ENCODE measurements at regions not wholly inside any gene's neighbourhood (a gene's known extent, or its start where the extent isn't known, plus 50 kb on each side); places are given as distances from the start of the nearest gene placed in this dataset.

DNA sequence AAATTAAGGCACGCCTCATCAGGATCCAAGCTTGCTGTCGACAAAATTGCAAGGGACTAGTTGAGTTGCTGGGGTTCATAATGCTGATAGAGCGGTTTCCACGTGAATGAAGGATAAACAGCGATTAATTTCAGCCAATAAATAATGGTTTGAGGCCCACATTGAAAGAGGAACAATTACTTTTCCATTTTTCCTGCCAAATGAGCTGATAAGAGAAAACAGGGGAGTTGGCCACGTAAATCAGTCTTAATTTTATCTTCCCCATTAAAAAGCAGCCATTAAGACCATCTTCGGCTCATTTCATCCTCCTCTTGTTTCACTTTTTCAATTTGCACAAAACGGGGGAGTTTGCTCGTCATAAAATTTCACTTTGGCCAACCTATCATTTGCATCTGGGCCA, 235.5 kb upstream of the RRP15 start:
- 71% methylated on average over 9 of the region's 9 CpGs for WGBS (ENCODE audit: low lambda C conversion rate, missing lambda C conversion rate)
- Histone ChIP-seq H3K27me3 (no peaks in the 10 kb centered on the region), H3K4me3 (no peak overlapping the region), H3K9me3 (ENCODE audit: low read depth) (no peaks in the 10 kb centered on the region), H4K20me1 (ENCODE audit: insufficient read depth, poor library complexity, severe bottlenecking) (no peaks in the 10 kb centered on the region), H3K4me1 (ENCODE audit: insufficient read depth) (no peaks in the 10 kb centered on the region), H3K9me2 (replicated peaks; ENCODE audit: insufficient read depth) (no peaks in the 10 kb centered on the region), H3K27ac (no peak overlapping the region), H2AFZ (no peak overlapping the region), H3K79me2 (no peaks in the 10 kb centered on the region), H3K36me3 (replicated peaks; ENCODE audit: insufficient read depth, low read depth) (no peaks in the 10 kb centered on the region), H3K4me2 (no peak overlapping the region)
- DNase-seq (ENCODE audit: low spot score): no peak
- no peak for TF ChIP-seq EZH2phosphoT487 (IDR thresholded peaks at IDR 0.05; ENCODE audit: low read depth, severe bottlenecking, unreplicated experiment)
- TF ChIP-seq EZH2 (IDR thresholded peaks at IDR 0.05; ENCODE audit: borderline replicate concordance): no peak
- TF ChIP-seq, protein P1, sequence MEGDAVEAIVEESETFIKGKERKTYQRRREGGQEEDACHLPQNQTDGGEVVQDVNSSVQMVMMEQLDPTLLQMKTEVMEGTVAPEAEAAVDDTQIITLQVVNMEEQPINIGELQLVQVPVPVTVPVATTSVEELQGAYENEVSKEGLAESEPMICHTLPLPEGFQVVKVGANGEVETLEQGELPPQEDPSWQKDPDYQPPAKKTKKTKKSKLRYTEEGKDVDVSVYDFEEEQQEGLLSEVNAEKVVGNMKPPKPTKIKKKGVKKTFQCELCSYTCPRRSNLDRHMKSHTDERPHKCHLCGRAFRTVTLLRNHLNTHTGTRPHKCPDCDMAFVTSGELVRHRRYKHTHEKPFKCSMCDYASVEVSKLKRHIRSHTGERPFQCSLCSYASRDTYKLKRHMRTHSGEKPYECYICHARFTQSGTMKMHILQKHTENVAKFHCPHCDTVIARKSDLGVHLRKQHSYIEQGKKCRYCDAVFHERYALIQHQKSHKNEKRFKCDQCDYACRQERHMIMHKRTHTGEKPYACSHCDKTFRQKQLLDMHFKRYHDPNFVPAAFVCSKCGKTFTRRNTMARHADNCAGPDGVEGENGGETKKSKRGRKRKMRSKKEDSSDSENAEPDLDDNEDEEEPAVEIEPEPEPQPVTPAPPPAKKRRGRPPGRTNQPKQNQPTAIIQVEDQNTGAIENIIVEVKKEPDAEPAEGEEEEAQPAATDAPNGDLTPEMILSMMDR (IDR thresholded peaks at IDR 0.05; ENCODE audit: poor library complexity): no peak

DNA sequence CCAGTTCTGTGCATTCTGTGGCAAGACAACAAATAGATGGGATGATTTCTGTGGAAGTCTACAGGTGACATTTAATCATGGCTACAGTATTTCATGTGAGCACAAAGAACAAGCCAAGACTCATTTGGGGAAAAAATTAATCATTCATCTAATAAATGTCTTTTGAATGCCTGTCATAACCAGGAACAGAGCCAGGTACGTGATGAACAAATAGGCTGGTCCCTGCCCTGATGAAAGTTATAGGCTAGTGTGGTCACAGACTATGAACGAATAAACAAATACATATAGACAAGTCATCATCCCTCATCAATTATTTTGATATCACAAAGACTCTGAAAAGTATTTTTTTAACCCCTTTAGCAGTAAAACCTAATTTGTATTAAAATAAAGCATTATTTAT, 226.4 kb upstream of the RRP15 start:
- H3K4me1 ChIP-seq (ENCODE audit: insufficient read depth): no peaks in the 10 kb centered on the region
- H3K27ac ChIP-seq: no peak overlapping the region
- H3K9me3 ChIP-seq (ENCODE audit: low read depth): no peaks in the 10 kb centered on the region
- H3K36me3 ChIP-seq (replicated peaks; ENCODE audit: insufficient read depth, low read depth): no peaks in the 10 kb centered on the region
- no peaks in the 10 kb centered on the region for H3K9me2 ChIP-seq (replicated peaks; ENCODE audit: insufficient read depth)
- no peak overlapping the region for H3K4me2 ChIP-seq
- H3K4me3 ChIP-seq: no peak overlapping the region
- H4K20me1 ChIP-seq (ENCODE audit: insufficient read depth, poor library complexity, severe bottlenecking): no peaks in the 10 kb centered on the region
- H3K27me3 ChIP-seq: no peaks in the 10 kb centered on the region
- TF ChIP-seq, protein P1 (IDR thresholded peaks at IDR 0.05; ENCODE audit: poor library complexity): no peak
- TF ChIP-seq EZH2 (IDR thresholded peaks at IDR 0.05; ENCODE audit: borderline replicate concordance) (no peak), EZH2phosphoT487 (IDR thresholded peaks at IDR 0.05; ENCODE audit: low read depth, severe bottlenecking, unreplicated experiment) (no peak)
- WGBS (ENCODE audit: low lambda C conversion rate, missing lambda C conversion rate): 85% methylated on average over 2 of the region's 2 CpGs
- H2AFZ ChIP-seq: no peak overlapping the region
- H3K79me2 ChIP-seq: no peaks in the 10 kb centered on the region
- DNase-seq (ENCODE audit: low spot score): no peak

DNA sequence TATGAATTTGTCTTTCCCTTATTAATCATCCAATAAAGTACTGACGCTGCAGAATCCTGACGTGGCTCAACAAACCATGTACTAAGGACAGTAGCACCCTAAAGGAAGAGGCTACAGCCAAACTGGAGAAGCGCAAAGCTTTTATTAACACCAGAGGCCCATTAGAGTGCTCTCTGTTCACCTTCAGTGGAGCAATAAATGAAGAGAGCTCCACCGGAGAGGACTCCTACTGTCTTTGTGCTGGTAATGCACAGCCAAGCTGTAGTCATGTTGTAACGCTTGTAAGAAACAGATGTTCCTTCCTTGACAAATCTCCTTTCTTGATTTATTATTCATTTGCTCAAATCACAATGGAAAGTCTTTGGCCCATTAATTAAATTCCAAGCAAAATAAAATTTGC, 220.7 kb upstream of the RRP15 start:
- H3K4me2 ChIP-seq: no peak overlapping the region
- no peaks in the 10 kb centered on the region for H3K27me3 ChIP-seq
- no peak overlapping the region for H2AFZ ChIP-seq
- no peak overlapping the region for H3K27ac ChIP-seq
- DNase-seq (ENCODE audit: low spot score): no peak
- no peaks in the 10 kb centered on the region for H3K9me2 ChIP-seq (replicated peaks; ENCODE audit: insufficient read depth)
- no peaks in the 10 kb centered on the region for H3K4me1 ChIP-seq (ENCODE audit: insufficient read depth)
- WGBS (ENCODE audit: low lambda C conversion rate, missing lambda C conversion rate): 85% methylated on average over 5 of the region's 5 CpGs
- no peaks in the 10 kb centered on the region for H4K20me1 ChIP-seq (ENCODE audit: insufficient read depth, poor library complexity, severe bottlenecking)
- H3K36me3 ChIP-seq (replicated peaks; ENCODE audit: insufficient read depth, low read depth): no peaks in the 10 kb centered on the region
- H3K79me2 ChIP-seq: no peaks in the 10 kb centered on the region
- TF ChIP-seq, protein P1 (IDR thresholded peaks at IDR 0.05; ENCODE audit: poor library complexity): no peak
- TF ChIP-seq EZH2phosphoT487 (IDR thresholded peaks at IDR 0.05; ENCODE audit: low read depth, severe bottlenecking, unreplicated experiment) (no peak), EZH2 (IDR thresholded peaks at IDR 0.05; ENCODE audit: borderline replicate concordance) (no peak)
- no peak overlapping the region for H3K4me3 ChIP-seq
- no peaks in the 10 kb centered on the region for H3K9me3 ChIP-seq (ENCODE audit: low read depth)

DNA sequence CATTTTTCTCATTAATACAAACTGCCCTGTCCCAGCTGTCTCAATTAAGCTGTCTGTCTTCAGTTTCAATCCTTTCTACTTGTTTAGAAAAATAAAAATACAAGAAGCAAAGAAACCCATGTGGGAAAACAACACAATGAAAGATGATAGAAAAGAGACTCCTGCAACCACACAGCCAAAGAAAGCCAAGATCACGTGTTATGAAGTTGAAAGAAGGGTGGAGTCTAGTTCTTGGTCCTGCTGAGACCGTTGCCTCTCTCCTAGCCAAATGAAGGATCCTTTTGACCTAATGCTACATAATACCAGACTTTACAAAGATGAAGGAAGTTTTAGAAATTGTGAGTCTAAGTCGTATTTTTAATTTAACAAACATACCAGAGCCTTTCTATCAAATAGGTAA, 218.8 kb upstream of the RRP15 start:
- H3K4me3 ChIP-seq: no peak overlapping the region
- no peak for DNase-seq (ENCODE audit: low spot score)
- H3K4me2 ChIP-seq: no peak overlapping the region
- TF ChIP-seq, protein P1 (IDR thresholded peaks at IDR 0.05; ENCODE audit: poor library complexity): no peak
- no peak overlapping the region for H3K27ac ChIP-seq
- H3K9me2 ChIP-seq (replicated peaks; ENCODE audit: insufficient read depth): no peaks in the 10 kb centered on the region
- H3K36me3 ChIP-seq (replicated peaks; ENCODE audit: insufficient read depth, low read depth): no peaks in the 10 kb centered on the region
- H2AFZ ChIP-seq: no peak overlapping the region
- no peaks in the 10 kb centered on the region for H3K4me1 ChIP-seq (ENCODE audit: insufficient read depth)
- no peaks in the 10 kb centered on the region for H3K79me2 ChIP-seq
- no peaks in the 10 kb centered on the region for H3K27me3 ChIP-seq
- 81% methylated on average over 3 of the region's 3 CpGs for WGBS (ENCODE audit: low lambda C conversion rate, missing lambda C conversion rate)
- H3K9me3 ChIP-seq (ENCODE audit: low read depth): no peaks in the 10 kb centered on the region
- H4K20me1 ChIP-seq (ENCODE audit: insufficient read depth, poor library complexity, severe bottlenecking): no peaks in the 10 kb centered on the region
